Fibroblast of mammary gland (primary cell): ENCODE measurements at regions not wholly inside any gene's neighbourhood (a gene's known extent, or its start where the extent isn't known, plus 50 kb on each side); places are given as distances from the start of the nearest gene placed in this dataset.

Experiments used
- DNase-seq: peaks from one replicate; pipeline ENCODE4 v3.0.0-alpha.2; 2010; ENCODE audit warnings: low read depth
- H3K4me3 ChIP-seq: 2 replicates; pipeline ENCODE4 v1.5.1; 2011; ENCODE audit warnings: low read depth, mild to moderate bottlenecking, low read length, moderate library complexity; ENCODE audit not compliant: control insufficient read depth
- CTCF ChIP-seq: conservative IDR thresholded peaks from 2 replicates; pipeline ENCODE4 v1.5.1; 2011; ENCODE audit warnings: low read depth, low read length, inconsistent platforms; ENCODE audit not compliant: control insufficient read depth, insufficient read depth

- TF ChIP-seq CTCF, result no peak
- H3K4me3 ChIP-seq, result no peak overlapping the region
- no peak for DNase-seq
These were observed 370.8 kb downstream of the ZNF536 start for GRCh38 chr19:30743011-30743410.

GRCh38 chr19:30742406-30742938 is 370.3 kb downstream of the ZNF536 start:
- TF ChIP-seq CTCF, result no peak
- H3K4me3 ChIP-seq, result no peak overlapping the region

GRCh38 chr19:30741566-30741965 is 369.4 kb downstream of the ZNF536 start:
- TF ChIP-seq CTCF, result no peak
- DNase-seq, result no peak
- H3K4me3 ChIP-seq, result no peak overlapping the region

More at GRCh38 chr19:30742406-30742938, 370.3 kb downstream of the ZNF536 start:
- DNase-seq, result no peak

- peak; percentile 41 for DNase-seq
- no peak for TF ChIP-seq CTCF
- H3K4me3 ChIP-seq, result no peak overlapping the region
These were observed 367.2 kb downstream of the ZNF536 start for GRCh38 chr19:30739394-30739793.

- no peak overlapping the region for H3K4me3 ChIP-seq
- TF ChIP-seq CTCF, result no peak
- no peak for DNase-seq
These were observed 365.9 kb downstream of the ZNF536 start for GRCh38 chr19:30738047-30738446.

GRCh38 chr19:30734669-30735068 is 362.5 kb downstream of the ZNF536 start:
- no peak overlapping the region for H3K4me3 ChIP-seq
- no peak for DNase-seq
- no peak for TF ChIP-seq CTCF
